IMR-90 (cell line): ENCODE measurements at regions not wholly inside any gene's neighbourhood (a gene's known extent, or its start where the extent isn't known, plus 50 kb on each side); places are given as distances from the start of the nearest gene placed in this dataset.

Experiments used
- ATAC-seq: fragments of 200-7000 bp; cut with Tn5 transposase; 2 replicates; pipeline ENCODE4 v1.9.1; 2020; ENCODE audit warnings: low read depth, mild to moderate bottlenecking, moderate library complexity
- BruUV-seq: library from RNA; stranded (reverse); fragments of 400-500 nt; replicated peaks from 2 replicates; lab custom pipeline; 2021; lab: Mats Ljungman, UMichigan
- CTCF ChIA-PET: fragments of 300-600 bp; formaldehyde crosslinking; extraction: SDS; loops from one replicate; lab custom pipeline; 2021; ENCODE audit warnings: antibody characterized with exemption; lab: Yijun Ruan, JAX
- POLR2A ChIA-PET: fragments of 300-600 bp; sonication (Branson Sonifier 250); formaldehyde crosslinking; loops from one replicate; lab custom pipeline; 2022; ENCODE audit warnings: antibody characterized with exemption; ENCODE audit not compliant: unreplicated experiment; lab: Charles Lee
- DNase-seq: peaks from one replicate; pipeline ENCODE4 v3.0.0; 2013
- H2AFZ ChIP-seq: replicated peaks from 2 replicates; pipeline ENCODE3; 2013; ENCODE audit warnings: low read length, mild to moderate bottlenecking; ENCODE audit not compliant: poor library complexity
- H2AK5ac ChIP-seq: 2 replicates; pipeline ENCODE4 v1.6.1; 2013; ENCODE audit warnings: low read depth, low read length, inconsistent platforms
- H2AK9ac ChIP-seq: replicated peaks from 2 replicates; pipeline ENCODE3; 2013; ENCODE audit warnings: mild to moderate bottlenecking, low read depth, low read length, moderate library complexity; ENCODE audit not compliant: poor library complexity
- H2BK120ac ChIP-seq: 2 replicates; pipeline ENCODE4 v1.6.1; 2013; ENCODE audit warnings: low read depth, low read length, inconsistent platforms
- H2BK15ac ChIP-seq: 3 replicates; pipeline ENCODE4 v1.6.1; 2013; ENCODE audit warnings: low read depth, low read length, inconsistent platforms
- H2BK20ac ChIP-seq: 2 replicates; pipeline ENCODE4 v1.6.1; 2013; ENCODE audit warnings: low read depth, mild to moderate bottlenecking, inconsistent platforms, low read length, moderate library complexity
- H2BK5ac ChIP-seq: 2 replicates; pipeline ENCODE4 v1.6.1; 2013; ENCODE audit warnings: mild to moderate bottlenecking, low read depth, low read length, inconsistent platforms; ENCODE audit not compliant: poor library complexity, severe bottlenecking
- H3K14ac ChIP-seq: replicated peaks from 2 replicates; pipeline ENCODE4 v1.6.1; 2013; ENCODE audit warnings: low read depth, low read length, inconsistent platforms
- H3K18ac ChIP-seq: 2 replicates; pipeline ENCODE4 v1.6.1; 2013; ENCODE audit warnings: low read depth, low read length, control low read depth
- H3K23ac ChIP-seq: 2 replicates; pipeline ENCODE4 v1.6.1; 2013; ENCODE audit warnings: low read depth, low read length, inconsistent platforms
- H3K27ac ChIP-seq: 2 replicates; pipeline ENCODE4 v1.5.1; 2013; ENCODE audit warnings: mild to moderate bottlenecking, control low read depth, low read length; ENCODE audit not compliant: insufficient read depth
- H3K27me3 ChIP-seq: 2 replicates; pipeline ENCODE4 v1.6.1; 2013; ENCODE audit warnings: low read length; ENCODE audit not compliant: control insufficient read depth, insufficient read depth
- H3K36me3 ChIP-seq: 2 replicates; pipeline ENCODE4 v1.6.1; 2013; ENCODE audit warnings: low read length, mixed read lengths; ENCODE audit not compliant: control insufficient read depth, insufficient read depth
- H3K4ac ChIP-seq: 2 replicates; pipeline ENCODE4 v1.6.1; 2013; ENCODE audit warnings: low read depth, low read length, inconsistent platforms
- H3K4me1 ChIP-seq: 2 replicates; pipeline ENCODE4 v1.6.1; 2013; ENCODE audit warnings: low read length, mixed read lengths; ENCODE audit not compliant: control insufficient read depth, insufficient read depth
- H3K4me2 ChIP-seq: 2 replicates; pipeline ENCODE4 v1.6.1; 2013; ENCODE audit warnings: low read depth, mild to moderate bottlenecking, control low read depth, low read length, moderate library complexity
- H3K4me3 ChIP-seq: 2 replicates; pipeline ENCODE4 v1.5.1; 2013; ENCODE audit warnings: low read depth, mild to moderate bottlenecking, control low read depth, low read length, moderate library complexity; ENCODE audit not compliant: insufficient read depth
- H3K56ac ChIP-seq: 2 replicates; pipeline ENCODE4 v1.6.1; 2013; ENCODE audit warnings: low read length, inconsistent platforms; ENCODE audit not compliant: insufficient read depth; ENCODE audit errors: extremely low read depth
- H3K79me1 ChIP-seq, 2 experiments: 2 replicates each; pipeline ENCODE4 v1.6.1; 2013; ENCODE audit warnings: low read length in 2 of 2, inconsistent platforms in 1 of 2, low read depth in 1 of 2
- H3K9ac ChIP-seq: 2 replicates; pipeline ENCODE4 v1.6.1; 2013; ENCODE audit warnings: low read depth, low read length, control low read depth
- H3K9me1 ChIP-seq: 2 replicates; pipeline ENCODE4 v1.6.1; 2013; ENCODE audit warnings: low read length, inconsistent platforms; ENCODE audit not compliant: insufficient read depth
- H3K9me3 ChIP-seq: 2 replicates; pipeline ENCODE4 v1.6.1; 2013; ENCODE audit warnings: low read length; ENCODE audit not compliant: control insufficient read depth, insufficient read depth
- H4K20me1 ChIP-seq: 2 replicates; pipeline ENCODE4 v1.6.1; 2013; ENCODE audit warnings: low read length, inconsistent platforms; ENCODE audit not compliant: insufficient read depth
- H4K5ac ChIP-seq: 2 replicates; pipeline ENCODE4 v1.6.1; 2013; ENCODE audit warnings: mild to moderate bottlenecking, low read depth, low read length, control low read depth
- H4K8ac ChIP-seq, 2 experiments: 2 replicates each; pipeline ENCODE4 v1.6.1; 2013; ENCODE audit warnings: low read depth in 2 of 2, low read length in 2 of 2, control low read depth in 1 of 2, inconsistent platforms in 1 of 2
- H4K91ac ChIP-seq: 2 replicates; pipeline ENCODE4 v1.6.1; 2013; ENCODE audit warnings: low read depth, low read length, inconsistent platforms; ENCODE audit not compliant: insufficient read depth
- BHLHE40 ChIP-seq: fragments of 150-350 bp; IDR thresholded peaks from 2 replicates; pipeline ENCODE4 v1.6.1; 2016; ENCODE audit warnings: mild to moderate bottlenecking, low read depth, low read length
- CEBPB ChIP-seq: IDR thresholded peaks from 2 replicates; pipeline ENCODE4 v1.6.1; 2012; ENCODE audit warnings: low read depth, low read length, improper control_type of control experiment
- CHD1 ChIP-seq: IDR thresholded peaks from 2 replicates; pipeline ENCODE4 v1.6.1; 2012; ENCODE audit warnings: low read depth, low read length, improper control_type of control experiment
- CTCF ChIP-seq: conservative IDR thresholded peaks from 2 replicates; pipeline ENCODE4 v1.5.1; 2012; ENCODE audit warnings: mild to moderate bottlenecking, low read depth, low read length, improper control_type of control experiment
- ELK1 ChIP-seq: fragments of 150-350 bp; IDR thresholded peaks from 2 replicates; pipeline ENCODE4 v1.6.1; 2016; ENCODE audit warnings: low read depth, mild to moderate bottlenecking, low read length, moderate library complexity, borderline replicate concordance
- FOS ChIP-seq: fragments of 150-350 bp; IDR thresholded peaks from 2 replicates; pipeline ENCODE4 v1.6.1; 2016; ENCODE audit warnings: low read depth, low read length
- MAFK ChIP-seq: IDR thresholded peaks from 2 replicates; pipeline ENCODE4 v1.6.1; 2012; ENCODE audit warnings: low read depth, low read length, improper control_type of control experiment
- MAZ ChIP-seq: IDR thresholded peaks from 2 replicates; pipeline ENCODE4 v1.6.1; 2012; ENCODE audit warnings: low read depth, mild to moderate bottlenecking, low read length, improper control_type of control experiment, moderate library complexity, borderline replicate concordance
- MXI1 ChIP-seq: IDR thresholded peaks from 2 replicates; pipeline ENCODE4 v1.6.1; 2012; ENCODE audit warnings: low read depth, mild to moderate bottlenecking, low read length, moderate library complexity, borderline replicate concordance
- NFE2L2 ChIP-seq: fragments of 150-350 bp; IDR thresholded peaks from 2 replicates; pipeline ENCODE4 v1.6.1; 2016; ENCODE audit warnings: low read depth, mild to moderate bottlenecking, low read length
- POLR2A ChIP-seq: IDR thresholded peaks from 2 replicates; pipeline ENCODE4 v1.6.1; 2012; ENCODE audit warnings: mild to moderate bottlenecking, low read depth, low read length
- RAD21 ChIP-seq: IDR thresholded peaks from 2 replicates; pipeline ENCODE4 v1.6.1; 2012; ENCODE audit warnings: low read length, improper control_type of control experiment
- RCOR1 ChIP-seq: IDR thresholded peaks from 2 replicates; pipeline ENCODE4 v1.6.1; 2012; ENCODE audit warnings: mild to moderate bottlenecking, low read length, improper control_type of control experiment; ENCODE audit not compliant: insufficient replicate concordance
- RFX5 ChIP-seq: IDR thresholded peaks from 2 replicates; pipeline ENCODE4 v1.8.0; 2012; ENCODE audit warnings: low read depth, mild to moderate bottlenecking, low read length, moderate library complexity
- SMC3 ChIP-seq: fragments of 150-350 bp; IDR thresholded peaks from 2 replicates; pipeline ENCODE4 v1.6.1; 2016; ENCODE audit warnings: low read depth, mild to moderate bottlenecking, antibody characterized with exemption, low read length, moderate library complexity
- USF2 ChIP-seq: fragments of 150-350 bp; IDR thresholded peaks from 2 replicates; pipeline ENCODE4 v1.6.1; 2017; ENCODE audit warnings: mild to moderate bottlenecking, antibody characterized with exemption, low read length, low read depth
- dilution Hi-C: fragments of 300-500 bp; cut with HindIII; formaldehyde crosslinking; loops from one replicate; pipeline ENCODE4 v1.14.3; 2018; ENCODE audit warnings: low sequenced_read_pairs; ENCODE audit not compliant: unreplicated experiment
- in situ Hi-C: fragments of 300-500 bp; cut with MboI; formaldehyde crosslinking; loops from 3 replicates; pipeline ENCODE4 v1.14.3; 2019; ENCODE audit warnings: low sequenced_read_pairs, inconsistent platforms, mixed read lengths
- intact Hi-C: fragments of 100-400 bp; cut with micrococcal nuclease; formaldehyde crosslinking; loops from 2 replicates; pipeline ENCODE4 v1.10.0; 2022

- Histone ChIP-seq H3K4ac (no peak overlapping the region), H2AFZ (no peak overlapping the region), H3K4me1 (peaks cover 7% of the 10 kb centered on the region), H3K27ac (no peak overlapping the region), H2BK20ac (no peak overlapping the region), H3K9me1 (no peaks in the 10 kb centered on the region), H3K14ac (no peak overlapping the region), H3K18ac (no peak overlapping the region), H3K36me3 (no peaks in the 10 kb centered on the region), H2AK9ac (no peak overlapping the region), H4K5ac (no peak overlapping the region), H2BK15ac (no peak overlapping the region), H4K20me1 (no peaks in the 10 kb centered on the region), H3K4me3 (no peak overlapping the region), H4K91ac (no peak overlapping the region), H4K8ac (no peak overlapping the region), H3K9me3 (no peaks in the 10 kb centered on the region), H2BK5ac (no peak overlapping the region), H2AK5ac (no peak overlapping the region), H3K56ac (no peak overlapping the region), H3K9ac (no peak overlapping the region), H2BK120ac (no peak overlapping the region), H3K23ac (no peak overlapping the region), H3K4me2 (no peak overlapping the region), H3K79me1 (no peaks in the 10 kb centered on the region), H3K27me3 (no peaks in the 10 kb centered on the region)
- DNase-seq (peak; percentile 80), ATAC-seq (peak; percentile 42; the same call in 1 of the 2 replicates)
- ChIA-PET POLR2A (no interaction called here), CTCF (no interaction called here)
- intact Hi-C loops (no loop called here), dilution Hi-C loops (no loop called here), in situ Hi-C loops (loop anchor here (10.0 kb wide), 1 partner anchor 525 kb away; no protein-coding TSS in a partner anchor)
- no TSS peak for BruUV-seq
- TF ChIP-seq FOS (peak; percentile 66; the same call in 1 of the 2 replicates), BHLHE40 (no peak), NFE2L2 (no peak), CHD1 (no peak), POLR2A (no peak), MXI1 (no peak), SMC3 (no peak), RFX5 (no peak), RCOR1 (no peak), RAD21 (no peak), ELK1 (no peak), CEBPB (peak; percentile 87), MAZ (no peak), USF2 (no peak), MAFK (no peak), CTCF (no peak)
These were observed 218.2 kb downstream of the RAD51AP2 start for GRCh38 chr2:17299891-17300540.
